GM12878 (cell line): ENCODE measurements at regions not wholly inside any gene's neighbourhood (a gene's known extent, or its start where the extent isn't known, plus 50 kb on each side); places are given as distances from the start of the nearest gene placed in this dataset.

Experiments used
- BCL11A ChIP-seq: IDR thresholded peaks from 2 replicates; pipeline ENCODE4 v1.6.1; 2011; ENCODE audit warnings: low read depth, low read length
- BCL3 ChIP-seq: IDR thresholded peaks from 2 replicates; pipeline ENCODE4 v1.6.1; 2011; ENCODE audit warnings: borderline replicate concordance, low read depth, mild to moderate bottlenecking, moderate library complexity, low read length; ENCODE audit not compliant: insufficient read depth, poor library complexity, severe bottlenecking
- CEBPZ ChIP-seq: fragments of 150-350 bp; IDR thresholded peaks from 2 replicates; pipeline ENCODE4 v1.6.1; 2016; ENCODE audit warnings: low read depth, low read length
- CHD2 ChIP-seq: IDR thresholded peaks from 2 replicates; pipeline ENCODE4 v1.6.1; 2011; ENCODE audit warnings: low read depth, low read length, improper control_type of control experiment, borderline replicate concordance
- E2F8 ChIP-seq: fragments of 450-650 bp; IDR thresholded peaks from 2 replicates; pipeline ENCODE4 v1.6.1; 2018; ENCODE audit warnings: mild to moderate bottlenecking, low read depth, moderate library complexity; ENCODE audit not compliant: partially characterized antibody
- EP300 ChIP-seq, 2 experiments: fragments of 150-350 bp in 1 of 2; IDR thresholded peaks; 2 replicates each; pipeline ENCODE4 v1.6.1; 2011 to 2012; ENCODE audit warnings: low read depth in 2 of 2, low read length in 2 of 2, borderline replicate concordance in 1 of 2, improper control_type of control experiment in 1 of 2, inconsistent platforms in 1 of 2; ENCODE audit not compliant: control insufficient read depth in 1 of 2
- ETV6 ChIP-seq, 2 experiments: fragments of 450-650 bp in 1 of 2; IDR thresholded peaks in 1 of 2; conservative IDR thresholded peaks in 1 of 2; 2 replicates each; pipeline ENCODE4 v1.6.1; 2014; ENCODE audit warnings: antibody characterized with exemption in 1 of 2, borderline replicate concordance in 1 of 2, low read depth in 1 of 2, mild to moderate bottlenecking in 1 of 2, moderate library complexity in 1 of 2
- FOXK2 ChIP-seq: fragments of 450-650 bp; IDR thresholded peaks from 2 replicates; pipeline ENCODE4 v1.6.1; 2017; ENCODE audit warnings: mild to moderate bottlenecking, moderate library complexity
- FOXM1 ChIP-seq: IDR thresholded peaks from 2 replicates; pipeline ENCODE4 v1.6.1; 2012; ENCODE audit warnings: low read depth, mild to moderate bottlenecking, inconsistent platforms, low read length, moderate library complexity
- HCFC1 ChIP-seq: fragments of 150-350 bp; IDR thresholded peaks from 2 replicates; pipeline ENCODE4 v1.6.1; 2014; ENCODE audit warnings: low read length
- HDAC2 ChIP-seq: fragments of 200-600 bp; sonication (generic); IDR thresholded peaks from 2 replicates; pipeline ENCODE4 v1.6.1; 2017
- HDGF ChIP-seq: fragments of 450-650 bp; IDR thresholded peaks from 2 replicates; pipeline ENCODE4 v1.6.1; 2016; ENCODE audit warnings: antibody characterized with exemption
- IKZF2 ChIP-seq, 2 experiments: fragments of 450-650 bp; IDR thresholded peaks; 2 replicates each; pipeline ENCODE4 v1.6.1; 2017; ENCODE audit warnings: mild to moderate bottlenecking in 2 of 2, moderate library complexity in 2 of 2
- KLF5 ChIP-seq: fragments of 450-650 bp; IDR thresholded peaks from 2 replicates; pipeline ENCODE4 v1.6.1; 2014; ENCODE audit warnings: mild to moderate bottlenecking; ENCODE audit not compliant: partially characterized antibody
- MXI1 ChIP-seq: fragments of 150-350 bp; IDR thresholded peaks from 2 replicates; pipeline ENCODE4 v1.6.1; 2011; ENCODE audit warnings: low read depth, mild to moderate bottlenecking, inconsistent platforms, low read length, improper control_type of control experiment
- MYB ChIP-seq: fragments of 150-350 bp; IDR thresholded peaks from 2 replicates; pipeline ENCODE4 v1.6.1; 2014; ENCODE audit warnings: mild to moderate bottlenecking, low read depth, low read length, borderline replicate concordance
- MYC ChIP-seq: IDR thresholded peaks from 2 replicates; pipeline ENCODE4 v1.6.1; 2011; ENCODE audit warnings: mild to moderate bottlenecking, low read length, moderate library complexity, inconsistent platforms; ENCODE audit not compliant: insufficient read depth, insufficient replicate concordance, insufficient read length, severe bottlenecking
- POU2F2 ChIP-seq: IDR thresholded peaks from 3 replicates; pipeline ENCODE4 v1.6.1; 2011; ENCODE audit warnings: low read depth, mild to moderate bottlenecking, low read length, borderline replicate concordance
- RUNX3 ChIP-seq: IDR thresholded peaks from 2 replicates; pipeline ENCODE4 v1.6.1; 2012; ENCODE audit warnings: low read length, inconsistent platforms
- SP1 ChIP-seq: IDR thresholded peaks from one replicate; pipeline ENCODE4 v1.6.1; 2011; ENCODE audit warnings: low read depth, low read length
- STAT1 ChIP-seq: fragments of 450-650 bp; conservative IDR thresholded peaks from 2 replicates; pipeline ENCODE4 v1.6.1; 2014; ENCODE audit warnings: antibody characterized with exemption, mild to moderate bottlenecking
- TCF7 ChIP-seq: IDR thresholded peaks from 2 replicates; pipeline ENCODE4 v1.6.1; 2014; ENCODE audit warnings: antibody characterized with exemption, borderline replicate concordance
- YY1 ChIP-seq: IDR thresholded peaks from 2 replicates; pipeline ENCODE4 v1.6.1; 2011; ENCODE audit warnings: low read depth, mild to moderate bottlenecking, low read length

GRCh38 chr13:95457294-95457693 lies 95.2 kb upstream of the CLDN10 start (continued):
- TF ChIP-seq CEBPZ = no peak
- no peak for TF ChIP-seq MXI1
- 0 out of 2 replicates have a peak, but pooled peaks have one; percentile 33 for TF ChIP-seq TCF7
- peak; percentile 48; the same call in 1 of the 2 replicates for TF ChIP-seq BCL11A
- peak; percentile 92; the same call in 2 of the 3 replicates for TF ChIP-seq POU2F2
- peak; percentile 55 to 58; a peak in 2 of 4 replicates for TF ChIP-seq IKZF2 (IDR thresholded peaks at IDR 0.05)
- TF ChIP-seq YY1 = 0 out of 2 replicates have a peak, but pooled peaks have one; percentile 38
- no peak for TF ChIP-seq KLF5
- TF ChIP-seq FOXM1 = no peak
- peak; percentile 89 for TF ChIP-seq RUNX3
- TF ChIP-seq FOXK2 = no peak
- TF ChIP-seq MYC = no peak
- TF ChIP-seq EP300 (IDR thresholded peaks at IDR 0.05; ENCODE audit: borderline replicate concordance in 1 of 2, control insufficient read depth in 1 of 2, low read depth in 2 of 2, low read length in 2 of 2) = no peak
- TF ChIP-seq ETV6 (conservative IDR thresholded peaks at IDR 0.05 in 1 of 2, IDR thresholded peaks at IDR 0.05 in 1 of 2; ENCODE audit: borderline replicate concordance in 1 of 2, low read depth in 1 of 2) = no peak
- no peak for TF ChIP-seq BCL3
- no peak for TF ChIP-seq E2F8
- TF ChIP-seq HCFC1 = no peak
- TF ChIP-seq STAT1 = no peak
- TF ChIP-seq HDAC2 = peak; percentile 38; the same call in 1 of the 2 replicates
- TF ChIP-seq SP1 = no peak
- TF ChIP-seq CHD2 = no peak
- no peak for TF ChIP-seq HDGF
- no peak for TF ChIP-seq MYB
